Stimulated activated naive CD8-positive, alpha-beta T cell treated with anti-CD3 and anti-CD28 coated beads, Interleukin-15, Interleukin-2, amounts not matched to agents 100 ng/mL and 50 ng/mL, for 24 hours (primary cell): ENCODE measurements at regions not wholly inside any gene's neighbourhood (a gene's known extent, or its start where the extent isn't known, plus 50 kb on each side); places are given as distances from the start of the nearest gene placed in this dataset.

ENCODE experiments used
- H3K27ac Mint-ChIP-seq: one replicate; pipeline ENCODE4 v1.8.0; 2021; ENCODE audit warnings: mild to moderate bottlenecking, mixed read lengths
- H3K27me3 Mint-ChIP-seq: one replicate; pipeline ENCODE4 v1.8.0; 2021; ENCODE audit warnings: mixed read lengths
- H3K36me3 Mint-ChIP-seq: one replicate; pipeline ENCODE4 v1.8.0; 2021; ENCODE audit warnings: low read depth, mixed read lengths
- H3K4me1 Mint-ChIP-seq: one replicate; pipeline ENCODE4 v1.8.0; 2021; ENCODE audit warnings: low read depth, mixed read lengths
- H3K4me3 Mint-ChIP-seq: one replicate; pipeline ENCODE4 v1.8.0; 2021; ENCODE audit warnings: mild to moderate bottlenecking, mixed read lengths
- H3K9me3 Mint-ChIP-seq: one replicate; pipeline ENCODE4 v1.8.0; 2021; ENCODE audit warnings: mixed read lengths

- Mint-ChIP-seq H3K9me3 (no peaks in the 10 kb centered on the region), H3K27me3 (peaks cover 41% of the 10 kb centered on the region), H3K27ac (no peak overlapping the region), H3K36me3 (no peaks in the 10 kb centered on the region), H3K4me3 (no peak overlapping the region), H3K4me1 (no peaks in the 10 kb centered on the region)
Observed at GRCh38 chr17:33803199-33803685, 451.8 kb upstream of the CCL2 start.

GRCh38 chr17:33803686-33804085 is 451.4 kb upstream of the CCL2 start:
- Mint-ChIP-seq H3K4me1 (no peaks in the 10 kb centered on the region), H3K4me3 (no peak overlapping the region), H3K27ac (no peak overlapping the region), H3K27me3 (peaks cover 38% of the 10 kb centered on the region), H3K36me3 (no peaks in the 10 kb centered on the region), H3K9me3 (no peaks in the 10 kb centered on the region)

GRCh38 chr17:33804401-33804800 is 450.7 kb upstream of the CCL2 start:
- Mint-ChIP-seq H3K27me3 (peaks cover 38% of the 10 kb centered on the region), H3K9me3 (no peaks in the 10 kb centered on the region), H3K4me1 (no peaks in the 10 kb centered on the region), H3K4me3 (no peak overlapping the region), H3K27ac (no peak overlapping the region), H3K36me3 (no peaks in the 10 kb centered on the region)

GRCh38 chr17:33806631-33807030 is 448.5 kb upstream of the CCL2 start:
- H3K9me3 Mint-ChIP-seq = no peaks in the 10 kb centered on the region
- no peak overlapping the region for H3K27ac Mint-ChIP-seq
- H3K4me3 Mint-ChIP-seq = no peak overlapping the region
- no peaks in the 10 kb centered on the region for H3K36me3 Mint-ChIP-seq
- peaks cover 30% of the 10 kb centered on the region for H3K27me3 Mint-ChIP-seq
- H3K4me1 Mint-ChIP-seq = no peaks in the 10 kb centered on the region

GRCh38 chr17:33809748-33810147 is 445.3 kb upstream of the CCL2 start:
- Mint-ChIP-seq H3K4me1 (no peaks in the 10 kb centered on the region), H3K36me3 (no peaks in the 10 kb centered on the region), H3K4me3 (no peak overlapping the region), H3K9me3 (no peaks in the 10 kb centered on the region), H3K27me3 (peaks cover 20% of the 10 kb centered on the region), H3K27ac (no peak overlapping the region)

- Mint-ChIP-seq H3K9me3 (no peaks in the 10 kb centered on the region), H3K4me3 (no peak overlapping the region), H3K4me1 (no peaks in the 10 kb centered on the region), H3K36me3 (no peaks in the 10 kb centered on the region), H3K27ac (no peak overlapping the region), H3K27me3 (peaks cover 13% of the 10 kb centered on the region)
Observed at GRCh38 chr17:33811004-33811760, 443.9 kb upstream of the CCL2 start.

GRCh38 chr17:33811984-33812577 is 443.0 kb upstream of the CCL2 start:
- no peaks in the 10 kb centered on the region for H3K4me1 Mint-ChIP-seq
- H3K27ac Mint-ChIP-seq = no peak overlapping the region
- peaks cover 13% of the 10 kb centered on the region for H3K27me3 Mint-ChIP-seq

GRCh38 chr17:33814852-33815251 is 440.2 kb upstream of the CCL2 start:
- no peaks in the 10 kb centered on the region for H3K9me3 Mint-ChIP-seq
- no peak overlapping the region for H3K27ac Mint-ChIP-seq
- no peaks in the 10 kb centered on the region for H3K36me3 Mint-ChIP-seq
- H3K4me1 Mint-ChIP-seq = no peaks in the 10 kb centered on the region
- H3K4me3 Mint-ChIP-seq = no peak overlapping the region
- H3K27me3 Mint-ChIP-seq = peaks cover 6% of the 10 kb centered on the region

More at GRCh38 chr17:33811984-33812577, 443.0 kb upstream of the CCL2 start:
- no peaks in the 10 kb centered on the region for H3K36me3 Mint-ChIP-seq
- no peak overlapping the region for H3K4me3 Mint-ChIP-seq
- H3K9me3 Mint-ChIP-seq = no peaks in the 10 kb centered on the region

GRCh38 chr17:33816036-33816435 is 439.0 kb upstream of the CCL2 start:
- Mint-ChIP-seq H3K36me3 (no peaks in the 10 kb centered on the region), H3K4me3 (no peak overlapping the region), H3K9me3 (no peaks in the 10 kb centered on the region), H3K4me1 (no peaks in the 10 kb centered on the region), H3K27ac (no peak overlapping the region), H3K27me3 (peaks cover 4% of the 10 kb centered on the region)

GRCh38 chr17:33816842-33817617 is 438.1 kb upstream of the CCL2 start:
- Mint-ChIP-seq H3K9me3 (no peaks in the 10 kb centered on the region), H3K36me3 (no peaks in the 10 kb centered on the region), H3K4me1 (no peaks in the 10 kb centered on the region), H3K4me3 (no peak overlapping the region), H3K27me3 (peaks cover 4% of the 10 kb centered on the region), H3K27ac (no peak overlapping the region)

- no peak overlapping the region for H3K27ac Mint-ChIP-seq
- no peaks in the 10 kb centered on the region for H3K4me1 Mint-ChIP-seq
Observed at GRCh38 chr17:33819539-33819938, 435.5 kb upstream of the CCL2 start.

GRCh38 chr17:33832262-33832661 is 422.8 kb upstream of the CCL2 start:
- peaks cover 7% of the 10 kb centered on the region for H3K9me3 Mint-ChIP-seq
- H3K27ac Mint-ChIP-seq = no peak overlapping the region
- no peak overlapping the region for H3K4me3 Mint-ChIP-seq
- no peaks in the 10 kb centered on the region for H3K36me3 Mint-ChIP-seq
- peaks cover 17% of the 10 kb centered on the region for H3K27me3 Mint-ChIP-seq
- H3K4me1 Mint-ChIP-seq = no peaks in the 10 kb centered on the region

More at GRCh38 chr17:33819539-33819938, 435.5 kb upstream of the CCL2 start:
- H3K36me3 Mint-ChIP-seq = no peaks in the 10 kb centered on the region
- no peak overlapping the region for H3K4me3 Mint-ChIP-seq
- no peaks in the 10 kb centered on the region for H3K9me3 Mint-ChIP-seq
- H3K27me3 Mint-ChIP-seq = peaks cover 9% of the 10 kb centered on the region

- no peaks in the 10 kb centered on the region for H3K9me3 Mint-ChIP-seq
- peaks cover 29% of the 10 kb centered on the region for H3K27me3 Mint-ChIP-seq
- H3K4me1 Mint-ChIP-seq = no peaks in the 10 kb centered on the region
- no peaks in the 10 kb centered on the region for H3K36me3 Mint-ChIP-seq
- no peak overlapping the region for H3K27ac Mint-ChIP-seq
- no peak overlapping the region for H3K4me3 Mint-ChIP-seq
Observed at GRCh38 chr17:33837281-33837680, 417.8 kb upstream of the CCL2 start.

GRCh38 chr17:33838281-33838680 is 416.8 kb upstream of the CCL2 start:
- H3K27me3 Mint-ChIP-seq = peaks cover 37% of the 10 kb centered on the region
- H3K9me3 Mint-ChIP-seq = no peaks in the 10 kb centered on the region
- H3K36me3 Mint-ChIP-seq = no peaks in the 10 kb centered on the region
- no peak overlapping the region for H3K4me3 Mint-ChIP-seq
- no peak overlapping the region for H3K27ac Mint-ChIP-seq
- H3K4me1 Mint-ChIP-seq = no peaks in the 10 kb centered on the region

GRCh38 chr17:33847900-33848299 is 407.2 kb upstream of the CCL2 start:
- Mint-ChIP-seq H3K9me3 (no peaks in the 10 kb centered on the region), H3K4me3 (no peak overlapping the region), H3K27me3 (peaks cover 6% of the 10 kb centered on the region), H3K36me3 (no peaks in the 10 kb centered on the region), H3K4me1 (no peaks in the 10 kb centered on the region), H3K27ac (no peak overlapping the region)
